Activated gamma-delta T cell (primary cell): ENCODE measurements at regions not wholly inside any gene's neighbourhood (a gene's known extent, or its start where the extent isn't known, plus 50 kb on each side); places are given as distances from the start of the nearest gene placed in this dataset.

Source experiments
- DNase-seq: peaks from one replicate; lab custom pipeline; 2025; lab: John Stamatoyannopoulos, UW

- DNase-seq = no peak
These were observed 192.0 kb downstream of the PIK3R1 start for GRCh38 chr5:68407311-68408239.

DNA sequence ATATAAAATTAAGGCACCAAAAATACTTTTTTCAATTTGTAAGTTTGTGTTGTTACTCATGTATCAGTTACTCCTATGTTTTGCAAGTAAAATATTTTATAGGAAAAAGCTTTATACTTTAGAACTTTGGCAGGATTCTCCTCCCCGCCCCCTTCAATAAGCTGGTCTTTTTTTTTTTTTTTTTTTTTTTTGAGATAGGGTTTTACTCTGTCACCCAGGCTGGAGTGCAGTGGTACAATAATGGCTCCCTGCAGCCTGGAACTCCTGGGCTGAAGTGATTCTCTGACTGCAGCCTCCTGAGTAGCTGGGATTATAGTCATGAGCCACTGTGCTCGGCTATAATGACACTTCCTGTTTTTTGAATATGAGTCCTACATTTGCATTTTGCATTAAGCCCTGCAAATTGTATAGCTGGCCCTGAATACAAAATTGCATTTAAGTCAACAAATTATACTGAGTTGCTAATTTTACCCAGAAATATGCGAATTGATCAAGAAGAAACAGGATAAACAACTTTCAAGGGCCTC, 192.9 kb downstream of the PIK3R1 start:
- DNase-seq = no peak

- no peak for DNase-seq
These were observed 193.7 kb downstream of the PIK3R1 start for GRCh38 chr5:68409259-68409658.

DNA sequence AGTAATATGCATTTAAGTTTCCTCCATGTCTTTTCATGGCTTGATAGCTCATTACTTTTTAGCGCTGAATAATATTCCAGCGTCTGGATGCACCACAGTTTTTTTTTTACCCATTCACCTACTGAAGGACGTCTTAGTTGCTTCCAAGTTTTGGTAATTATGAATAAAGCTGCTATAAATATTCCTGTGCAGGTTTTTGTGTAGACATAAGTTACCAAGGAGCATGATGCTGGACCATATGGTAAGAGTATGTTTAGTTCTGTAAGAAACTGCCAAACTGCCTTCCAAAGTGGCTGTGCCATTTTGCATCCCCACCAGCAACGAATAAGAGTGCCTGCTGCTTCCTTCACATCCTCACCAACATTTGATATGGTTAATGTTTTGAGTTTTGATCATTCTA, 195.6 kb downstream of the PIK3R1 start:
- no peak for DNase-seq

GRCh38 chr5:68415177-68416085, 199.9 kb downstream of the PIK3R1 start:
- no peak for DNase-seq

DNA sequence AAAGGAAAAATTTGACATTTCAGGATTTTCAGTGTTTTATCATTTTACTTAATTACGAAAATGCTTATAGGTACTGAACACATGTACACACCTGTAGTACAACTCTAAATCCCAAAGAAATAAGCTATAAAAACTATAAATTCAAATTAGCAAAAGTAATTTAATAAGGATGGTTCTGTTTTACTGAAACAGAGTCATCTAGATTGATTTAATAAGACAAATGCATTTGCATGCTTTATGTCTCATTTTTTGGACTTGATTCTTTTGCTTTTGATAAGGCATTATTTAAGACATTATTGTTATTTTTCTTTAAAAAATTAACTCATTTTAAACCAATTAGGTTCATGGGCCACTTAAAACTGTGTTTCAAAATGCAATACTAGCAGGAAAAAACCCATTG, 201.2 kb downstream of the PIK3R1 start:
- DNase-seq = no peak

DNA sequence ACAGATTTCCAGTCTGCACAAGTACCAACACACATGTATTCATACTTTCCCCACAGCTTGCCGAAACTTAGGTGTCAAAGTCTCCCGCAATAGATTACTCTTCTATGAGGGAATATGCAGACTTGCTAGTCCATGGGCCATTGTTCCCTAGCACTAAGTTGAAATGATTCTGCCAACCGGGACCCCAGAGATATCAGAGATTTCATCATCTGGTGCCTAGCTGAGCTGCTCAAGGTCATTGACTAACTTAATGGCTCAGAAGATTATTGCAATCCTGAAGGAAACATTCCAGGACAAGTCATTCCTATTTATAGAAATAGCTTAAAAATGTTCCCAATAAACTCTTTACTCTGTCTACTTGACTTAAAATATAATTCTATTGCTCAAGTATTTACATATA, 202.6 kb downstream of the PIK3R1 start:
- DNase-seq = no peak

DNA sequence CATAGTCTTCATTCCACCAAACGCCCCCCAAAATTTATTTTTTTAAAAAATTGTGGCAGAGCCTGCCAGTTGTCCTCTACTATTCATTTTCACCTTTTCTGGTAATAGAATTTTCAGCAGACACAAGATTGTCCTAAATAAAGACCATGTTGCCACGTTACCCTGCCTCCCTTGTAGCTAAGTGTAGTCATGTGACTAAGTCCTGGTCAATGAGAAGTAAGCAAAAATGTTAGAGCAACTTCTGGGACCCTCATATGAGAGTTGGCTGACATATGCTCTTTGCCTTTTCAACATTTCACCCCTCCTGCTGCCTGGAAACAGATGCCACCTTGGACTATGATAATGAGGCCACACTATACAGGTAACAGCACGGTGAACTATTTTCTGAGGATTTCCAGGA, 203.1 kb downstream of the PIK3R1 start:
- DNase-seq = no peak

GRCh38 chr5:68419081-68419636, 203.6 kb downstream of the PIK3R1 start:
- no peak for DNase-seq

DNA sequence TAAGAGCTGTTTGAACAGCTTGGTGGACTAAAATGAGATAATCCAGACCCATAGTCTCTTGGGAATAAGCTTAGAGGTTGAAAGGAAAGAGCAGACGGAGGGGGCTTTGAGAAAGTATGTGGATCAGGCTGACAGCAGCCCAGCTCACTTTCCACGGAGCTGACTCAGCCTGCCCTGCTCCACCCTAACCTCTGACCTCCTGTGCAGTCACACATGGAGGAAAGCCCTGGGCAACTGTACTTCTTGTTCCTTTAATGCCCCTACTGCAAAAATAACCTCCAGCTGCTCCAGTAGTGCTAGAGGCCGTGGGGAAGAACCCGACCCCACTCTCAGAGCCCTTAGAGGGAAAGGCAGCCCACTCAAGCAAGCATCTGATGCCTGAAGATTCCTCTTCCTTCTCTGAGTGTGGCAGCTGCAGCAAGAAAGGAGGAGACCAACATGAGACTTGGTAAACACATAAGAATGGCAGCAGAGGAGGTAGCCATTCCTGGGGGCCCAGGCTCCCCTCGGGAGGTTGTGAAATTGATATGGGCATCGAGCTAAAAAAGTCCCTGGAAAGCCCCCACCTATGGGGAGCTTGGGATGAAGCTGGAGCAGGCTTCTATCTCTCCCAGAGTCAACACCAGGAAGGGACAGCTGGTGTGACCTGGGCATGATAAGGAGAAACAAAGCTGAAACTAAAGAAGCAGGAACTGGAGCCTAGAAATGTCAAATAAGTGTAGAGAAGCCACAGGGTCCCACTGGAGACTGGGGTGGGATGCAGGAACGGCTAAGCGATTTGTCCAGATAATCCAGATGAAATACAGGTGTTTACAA, 204.3 kb downstream of the PIK3R1 start:
- DNase-seq = no peak

DNA sequence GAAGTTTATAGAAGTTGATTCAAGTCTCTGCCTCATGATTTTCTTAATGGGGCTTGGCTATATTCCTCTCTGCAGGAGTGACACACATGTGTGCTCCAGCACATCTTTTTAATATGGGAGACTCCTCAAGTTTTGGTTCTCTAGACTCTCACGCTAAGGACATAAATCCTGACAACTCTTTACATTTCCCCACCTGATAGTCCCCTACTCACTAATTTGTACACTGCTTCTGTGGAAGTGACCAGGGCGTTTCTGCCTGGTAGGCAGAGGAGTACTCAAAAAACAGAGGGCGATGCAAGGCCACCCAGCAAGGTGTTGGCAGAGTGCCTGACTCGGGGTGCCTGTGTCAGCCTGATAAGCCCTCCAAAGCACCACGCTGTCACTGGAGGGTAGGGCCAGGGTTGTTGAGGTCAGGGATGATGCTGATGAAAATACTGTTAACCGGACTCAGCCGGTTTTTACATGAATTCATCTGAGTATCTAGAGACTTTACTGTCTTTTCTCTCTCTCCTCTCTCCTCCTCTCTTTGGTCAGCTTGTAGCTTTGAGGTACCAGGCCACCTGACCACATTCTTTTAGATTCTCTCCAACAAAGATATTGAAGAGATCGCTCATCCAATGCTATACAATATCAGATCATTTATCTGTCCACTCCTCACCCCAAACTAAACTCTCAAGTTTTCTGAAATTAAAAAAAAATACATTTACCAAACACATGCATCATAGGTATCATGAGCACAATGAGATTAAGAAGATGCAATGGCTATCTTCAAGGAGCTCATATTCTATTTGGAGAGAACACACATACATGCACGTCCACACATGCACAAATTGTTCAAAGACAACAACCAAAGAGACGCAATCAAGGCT, 205.2 kb downstream of the PIK3R1 start:
- no peak for DNase-seq

- DNase-seq = no peak
These were observed 206.1 kb downstream of the PIK3R1 start for GRCh38 chr5:68421485-68422220.

DNA sequence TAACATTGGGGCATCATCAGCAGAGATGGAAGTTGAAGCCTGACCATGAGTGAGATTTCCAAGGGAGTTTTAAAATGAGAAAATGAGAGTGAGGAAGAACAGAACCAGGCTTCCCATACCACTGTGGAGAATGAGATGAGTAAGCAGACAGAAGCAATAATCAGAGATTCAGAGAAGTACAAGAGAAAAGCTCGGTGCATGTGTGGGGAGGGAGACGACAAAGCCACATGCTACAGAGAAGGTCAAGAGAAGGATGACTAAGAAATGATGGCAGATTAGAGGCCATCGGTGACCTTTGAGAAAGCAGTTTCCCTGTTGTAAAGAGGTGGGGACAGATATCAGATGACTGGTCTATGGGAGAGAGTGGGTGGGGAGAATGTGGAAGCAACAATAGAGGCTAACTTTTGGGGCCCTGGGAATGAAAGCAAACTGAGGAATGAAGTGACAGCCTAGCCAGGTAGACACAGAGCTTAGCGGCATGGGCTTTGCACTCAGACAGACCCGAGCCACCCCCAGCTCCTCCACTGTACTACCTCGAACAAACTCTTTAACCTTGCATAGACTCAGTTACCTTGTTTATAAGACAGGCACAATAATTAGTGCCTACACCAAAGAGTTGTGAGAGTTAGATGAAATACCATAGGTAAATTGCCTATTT, 207.7 kb downstream of the PIK3R1 start:
- DNase-seq = no peak

DNA sequence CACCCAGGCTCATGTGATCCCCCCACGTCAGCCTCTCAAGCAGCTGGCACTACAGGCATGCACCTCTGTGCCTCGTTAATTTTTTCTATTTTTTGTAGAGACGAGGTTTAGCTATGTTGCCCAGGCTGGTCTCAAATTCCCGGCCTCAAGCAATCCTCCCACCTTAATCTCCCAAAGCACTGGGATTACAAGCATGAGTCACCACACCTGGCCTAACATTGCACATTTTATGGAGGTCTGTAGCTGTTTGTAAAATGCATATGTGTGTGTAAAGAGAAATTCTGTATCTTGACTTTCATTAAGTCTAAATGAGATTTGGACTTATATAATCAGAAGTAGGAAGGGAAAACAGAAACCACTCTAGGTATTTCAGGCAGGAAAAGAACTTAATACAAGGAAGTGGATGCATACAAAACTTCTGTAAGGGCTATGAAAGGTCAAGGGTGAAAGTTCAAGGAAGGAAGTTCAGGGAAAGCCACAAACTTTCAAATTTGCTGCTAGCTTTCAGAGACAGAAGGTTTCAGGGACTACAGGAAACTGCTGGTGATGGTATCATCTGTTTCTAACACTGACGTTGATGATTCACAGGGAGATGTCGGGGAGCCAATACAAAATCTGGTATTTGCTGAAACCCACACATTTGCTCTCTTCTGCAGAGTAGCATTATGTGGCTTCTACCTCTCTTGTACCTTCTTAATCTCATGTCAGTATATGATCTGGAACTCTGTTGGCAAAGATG, 209.4 kb downstream of the PIK3R1 start:
- DNase-seq = no peak

GRCh38 chr5:68426586-68426985, 211.0 kb downstream of the PIK3R1 start:
- no peak for DNase-seq

DNA sequence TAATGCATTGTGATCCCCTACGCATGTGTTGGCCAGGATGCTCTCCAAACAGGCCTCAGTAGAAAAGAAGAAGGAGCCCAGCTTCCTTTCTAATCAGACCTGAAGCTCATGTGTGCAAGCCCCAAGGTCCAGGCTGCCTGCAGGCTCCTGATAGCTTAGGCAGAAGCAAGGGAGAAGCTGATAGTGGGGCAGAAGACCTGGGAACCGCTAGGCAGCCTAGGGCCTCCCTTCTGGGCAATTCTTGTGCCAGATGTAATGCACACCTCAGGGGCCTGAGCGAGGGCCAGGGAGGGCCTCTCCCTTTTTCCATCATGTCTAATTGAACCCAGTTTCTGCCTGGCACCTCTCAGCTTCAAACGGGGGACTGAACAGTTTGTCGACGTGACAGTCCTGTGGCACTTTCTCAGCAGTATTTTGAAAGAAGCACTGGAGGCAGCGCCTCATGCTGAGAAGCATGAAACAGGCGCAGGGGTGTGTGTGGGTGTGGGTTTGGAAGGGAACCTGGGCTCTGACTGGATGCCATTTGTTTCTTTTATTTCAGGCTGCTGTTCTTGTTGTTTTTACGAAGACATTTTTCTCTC, 212.8 kb downstream of the PIK3R1 start:
- DNase-seq = no peak

GRCh38 chr5:68429510-68429909, 214.0 kb downstream of the PIK3R1 start:
- no peak for DNase-seq

DNA sequence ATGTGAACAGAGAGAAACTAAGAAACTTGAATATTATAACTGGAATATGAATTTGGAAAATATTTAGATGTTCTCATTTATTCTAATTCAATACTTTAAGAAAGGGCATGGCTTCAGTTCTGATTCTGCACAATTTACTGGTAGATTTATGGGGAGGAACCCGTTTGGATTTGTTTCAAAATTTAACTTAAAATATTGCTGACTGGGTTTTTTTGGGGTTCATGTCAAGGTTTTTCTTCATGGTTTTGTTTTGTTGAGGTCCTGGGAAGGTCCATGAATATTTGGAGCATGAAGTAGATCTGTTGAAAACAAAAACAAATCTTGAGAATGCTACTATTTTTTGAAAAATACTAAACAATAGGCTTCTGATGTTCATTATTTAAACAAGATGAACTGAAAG, 214.7 kb downstream of the PIK3R1 start:
- DNase-seq = no peak
